ENCODE measurements at regions not wholly inside any gene's neighbourhood (a gene's known extent, or its start where the extent isn't known, plus 50 kb on each side); places are given as distances from the start of the nearest gene placed in this dataset.
"Not testable (repeated sequence)": the region's sequence is repeated elsewhere in the genome, so short reads cannot be mapped to it uniquely, and the experiment has no call there.

DNA sequence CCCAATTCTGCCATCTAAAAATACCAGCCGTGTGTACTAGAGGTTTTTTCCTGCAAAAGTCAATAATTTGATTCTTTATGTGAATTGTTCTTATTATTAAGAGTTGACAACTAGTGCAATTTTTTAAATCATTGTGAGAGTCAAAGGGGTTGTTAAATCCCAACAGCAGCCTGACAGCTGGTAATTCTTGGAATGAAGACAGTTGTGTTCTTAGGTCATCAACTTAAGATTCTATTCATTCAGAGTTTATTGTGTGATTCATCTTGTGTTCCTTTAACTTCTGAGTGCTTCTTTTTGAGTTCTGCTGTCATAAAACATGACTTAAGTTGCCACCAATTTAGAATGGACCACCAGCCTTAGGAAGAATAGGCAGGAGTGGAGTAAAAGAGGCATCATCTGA is 329.0 kb downstream of the NAF1 start:
- no peak overlapping the region for H3K27ac ChIP-seq (ENCODE audit: low read length)
- no peaks in the 10 kb centered on the region for H3K79me2 ChIP-seq (ENCODE audit: low read length)
- no peaks in the 10 kb centered on the region for H4K20me1 ChIP-seq (ENCODE audit: insufficient read depth, low read depth, low read length)
- no peak for DNase-seq
- H3K9me3 ChIP-seq (ENCODE audit: low read length), result no peaks in the 10 kb centered on the region
- H3K9ac ChIP-seq (ENCODE audit: low read length), result no peak overlapping the region
- H3K9me2 ChIP-seq (replicated peaks; ENCODE audit: insufficient read depth, low read length), result no peaks in the 10 kb centered on the region
- H2AFZ ChIP-seq (ENCODE audit: low read length), result no peak overlapping the region
- H3K4me1 ChIP-seq (ENCODE audit: low read length), result peaks cover 4% of the 10 kb centered on the region; the same call in 1 of the 2 replicates
- no peaks in the 10 kb centered on the region for H3K27me3 ChIP-seq (ENCODE audit: low read length)
- H3K4me3 ChIP-seq (ENCODE audit: low read length), result no peak overlapping the region
- no peaks in the 10 kb centered on the region for H3K36me3 ChIP-seq (ENCODE audit: insufficient read depth, low read length)
- no peak overlapping the region for H3K4me2 ChIP-seq (ENCODE audit: low read depth, low read length, poor library complexity, severe bottlenecking)

DNA sequence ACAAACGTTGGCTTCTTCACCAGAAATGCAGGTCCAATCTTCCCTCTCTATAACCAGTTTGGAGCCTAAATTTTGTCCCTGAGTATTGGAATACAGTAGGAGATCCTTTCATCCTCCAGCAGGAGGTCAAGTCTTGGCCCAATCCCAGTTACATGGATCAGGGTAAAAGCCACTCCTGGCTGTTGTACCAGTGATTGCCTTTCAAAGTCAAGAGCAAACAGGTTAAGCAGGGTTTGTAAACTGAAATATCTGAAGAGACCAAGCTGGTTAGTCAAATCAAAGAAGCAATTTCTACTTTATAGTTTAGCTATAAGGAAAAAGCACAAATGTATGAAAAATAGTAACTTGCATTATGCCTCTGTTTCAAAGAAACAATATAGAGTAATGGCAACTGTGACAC is 329.4 kb downstream of the NAF1 start:
- Histone ChIP-seq H4K20me1 (ENCODE audit: insufficient read depth, low read depth, low read length) (no peaks in the 10 kb centered on the region), H3K9me3 (ENCODE audit: low read length) (no peaks in the 10 kb centered on the region), H3K4me1 (ENCODE audit: low read length) (peaks cover 4% of the 10 kb centered on the region; the same call in 1 of the 2 replicates), H3K9ac (ENCODE audit: low read length) (no peak overlapping the region), H3K4me2 (ENCODE audit: low read depth, low read length, poor library complexity, severe bottlenecking) (no peak overlapping the region), H3K9me2 (replicated peaks; ENCODE audit: insufficient read depth, low read length) (no peaks in the 10 kb centered on the region), H2AFZ (ENCODE audit: low read length) (no peak overlapping the region), H3K27ac (ENCODE audit: low read length) (no peak overlapping the region), H3K4me3 (ENCODE audit: low read length) (no peak overlapping the region), H3K36me3 (ENCODE audit: insufficient read depth, low read length) (no peaks in the 10 kb centered on the region), H3K27me3 (ENCODE audit: low read length) (no peaks in the 10 kb centered on the region), H3K79me2 (ENCODE audit: low read length) (no peaks in the 10 kb centered on the region)
- no peak for DNase-seq

DNA sequence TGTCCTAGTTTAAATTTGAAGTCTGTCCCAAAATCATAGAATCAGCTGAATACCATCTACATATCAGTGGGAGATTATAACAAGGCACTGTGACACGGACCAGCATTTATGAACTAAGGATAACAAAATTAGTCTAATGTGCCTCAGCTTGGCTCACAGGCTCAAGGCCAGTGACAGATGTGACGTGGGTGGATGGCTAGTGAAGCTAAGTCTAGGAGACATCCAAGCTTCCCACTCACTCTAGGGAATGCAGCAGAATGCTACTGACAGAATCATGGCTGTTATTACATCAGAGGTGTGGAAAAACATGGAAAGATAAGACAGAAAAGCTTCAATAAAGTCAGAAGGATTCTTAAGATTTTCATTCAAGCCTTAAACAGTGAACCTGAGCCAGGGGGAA is 329.9 kb downstream of the NAF1 start:
- H3K27me3 ChIP-seq (ENCODE audit: low read length), result no peaks in the 10 kb centered on the region
- no peaks in the 10 kb centered on the region for H3K9me2 ChIP-seq (replicated peaks; ENCODE audit: insufficient read depth, low read length)
- no peak overlapping the region for H3K27ac ChIP-seq (ENCODE audit: low read length)
- no peak for DNase-seq
- H3K36me3 ChIP-seq (ENCODE audit: insufficient read depth, low read length), result no peaks in the 10 kb centered on the region
- H3K4me1 ChIP-seq (ENCODE audit: low read length), result peaks cover 2% of the 10 kb centered on the region; the same call in 1 of the 2 replicates
- no peak overlapping the region for H3K4me3 ChIP-seq (ENCODE audit: low read length)
- H3K9me3 ChIP-seq (ENCODE audit: low read length), result no peaks in the 10 kb centered on the region
- H4K20me1 ChIP-seq (ENCODE audit: insufficient read depth, low read depth, low read length), result no peaks in the 10 kb centered on the region
- no peak overlapping the region for H3K9ac ChIP-seq (ENCODE audit: low read length)
- H3K79me2 ChIP-seq (ENCODE audit: low read length), result no peaks in the 10 kb centered on the region
- no peak overlapping the region for H3K4me2 ChIP-seq (ENCODE audit: low read depth, low read length, poor library complexity, severe bottlenecking)
- no peak overlapping the region for H2AFZ ChIP-seq (ENCODE audit: low read length)

DNA sequence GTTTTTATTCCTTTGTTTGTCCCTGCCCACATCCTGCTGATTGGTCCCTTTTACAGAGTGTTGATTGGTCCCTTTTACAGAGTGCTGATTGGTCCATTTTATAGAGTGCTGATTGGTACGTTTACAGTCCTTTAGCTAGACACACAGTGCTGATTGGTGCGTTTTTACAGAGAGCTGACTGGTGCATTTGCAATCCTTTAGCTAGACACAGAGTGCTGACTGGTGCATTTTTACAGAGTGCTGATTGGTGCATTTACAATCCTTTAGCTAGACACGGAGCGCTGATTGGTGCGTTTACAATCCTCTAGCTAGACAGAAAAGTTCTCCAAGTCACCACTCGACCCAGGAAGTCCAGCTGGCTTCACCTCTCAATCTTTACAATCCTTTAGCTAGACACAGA is 330.4 kb downstream of the NAF1 start:
- H3K9me3 ChIP-seq (ENCODE audit: low read length); H3K4me3 ChIP-seq (ENCODE audit: low read length); H3K27me3 ChIP-seq (ENCODE audit: low read length); H3K4me1 ChIP-seq (ENCODE audit: low read length); H2AFZ ChIP-seq (ENCODE audit: low read length); H3K9me2 ChIP-seq (replicated peaks; ENCODE audit: insufficient read depth, low read length); H3K9ac ChIP-seq (ENCODE audit: low read length); H3K79me2 ChIP-seq (ENCODE audit: low read length); H3K36me3 ChIP-seq (ENCODE audit: insufficient read depth, low read length); DNase-seq; H3K27ac ChIP-seq (ENCODE audit: low read length); H4K20me1 ChIP-seq (ENCODE audit: insufficient read depth, low read depth, low read length); H3K4me2 ChIP-seq (ENCODE audit: low read depth, low read length, poor library complexity, severe bottlenecking): not testable (repeated sequence)

DNA sequence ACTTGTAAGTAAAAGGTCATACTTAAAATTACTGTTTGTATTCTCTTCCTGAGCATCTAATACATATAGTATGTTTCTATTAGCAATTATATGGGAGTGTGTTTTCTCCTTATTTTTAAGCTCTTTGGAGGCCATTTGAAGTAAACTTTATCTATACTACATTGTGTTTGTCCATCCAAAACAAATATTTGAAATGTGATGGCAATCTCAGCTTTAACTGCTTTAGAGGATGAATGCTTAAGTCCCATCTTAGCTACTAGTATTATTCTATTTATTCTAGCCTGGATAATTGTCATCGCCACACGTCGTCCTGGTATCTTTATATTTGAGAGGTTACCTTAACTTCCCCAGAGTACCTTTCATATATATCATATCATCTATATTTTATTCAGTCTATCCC is 335.8 kb downstream of the NAF1 start:
- Histone ChIP-seq H3K9me2 (replicated peaks; ENCODE audit: insufficient read depth, low read length) (no peaks in the 10 kb centered on the region), H3K9ac (ENCODE audit: low read length) (no peak overlapping the region), H3K9me3 (ENCODE audit: low read length) (no peaks in the 10 kb centered on the region), H3K4me1 (ENCODE audit: low read length) (no peaks in the 10 kb centered on the region), H3K27ac (ENCODE audit: low read length) (no peak overlapping the region), H3K36me3 (ENCODE audit: insufficient read depth, low read length) (no peaks in the 10 kb centered on the region), H3K79me2 (ENCODE audit: low read length) (no peaks in the 10 kb centered on the region), H3K4me3 (ENCODE audit: low read length) (no peak overlapping the region), H3K4me2 (ENCODE audit: low read depth, low read length, poor library complexity, severe bottlenecking) (no peak overlapping the region), H3K27me3 (ENCODE audit: low read length) (no peaks in the 10 kb centered on the region), H4K20me1 (ENCODE audit: insufficient read depth, low read depth, low read length) (no peaks in the 10 kb centered on the region), H2AFZ (ENCODE audit: low read length) (no peak overlapping the region)
- DNase-seq, result no peak

DNA sequence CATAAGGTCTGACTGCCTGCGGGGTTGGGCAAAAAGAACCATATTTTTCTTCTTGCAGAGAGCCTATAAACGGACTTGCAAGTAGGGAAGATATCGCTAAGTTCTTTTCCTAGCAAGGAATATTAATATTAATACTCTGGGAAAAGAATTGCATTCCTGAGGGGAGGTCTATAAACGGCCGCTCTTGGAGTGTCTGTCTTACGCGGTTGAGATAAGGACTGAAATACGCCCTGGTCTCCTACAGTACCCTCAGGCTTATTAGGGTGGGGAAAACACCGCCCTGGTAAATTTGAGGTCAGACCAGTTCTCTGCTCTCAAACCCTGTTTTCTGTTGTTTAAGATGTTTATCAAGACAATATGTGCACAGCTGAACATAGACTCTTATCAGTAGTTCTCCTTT is 349.3 kb downstream of the NAF1 start:
- H3K79me2 ChIP-seq (ENCODE audit: low read length), result not testable (repeated sequence)

DNA sequence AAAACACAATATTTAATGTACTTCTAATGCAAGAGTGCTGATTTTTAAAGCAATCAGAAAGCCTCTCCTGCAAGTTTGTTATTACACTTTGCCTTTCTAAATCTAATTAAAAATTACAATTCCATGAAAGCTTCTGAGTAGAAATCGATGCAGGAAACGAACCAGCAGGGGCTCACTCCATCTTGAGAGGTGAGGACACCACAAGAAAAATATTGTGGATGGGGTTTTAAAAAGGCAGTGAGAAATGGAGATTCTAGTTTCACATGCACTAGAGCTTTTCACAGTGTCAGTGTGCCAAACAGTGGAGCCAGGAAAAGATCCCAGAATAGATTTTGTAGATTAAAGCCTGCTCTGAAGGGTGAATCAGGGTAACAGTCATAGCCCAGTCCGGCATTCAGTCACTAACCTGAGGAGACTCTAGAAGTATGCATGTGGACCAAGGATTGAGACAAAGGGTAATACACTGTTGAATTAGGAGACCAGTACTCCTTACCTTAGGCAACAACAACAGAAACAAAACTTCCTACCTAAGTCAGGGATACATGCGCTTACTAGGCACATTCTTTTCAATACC is 362.3 kb downstream of the NAF1 start:
- H3K4me2 ChIP-seq (ENCODE audit: low read depth, low read length, poor library complexity, severe bottlenecking), result no peak overlapping the region
- H3K9ac ChIP-seq (ENCODE audit: low read length), result no peak overlapping the region
- H3K27me3 ChIP-seq (ENCODE audit: low read length), result no peaks in the 10 kb centered on the region
- H3K4me1 ChIP-seq (ENCODE audit: low read length), result no peaks in the 10 kb centered on the region
- no peaks in the 10 kb centered on the region for H4K20me1 ChIP-seq (ENCODE audit: insufficient read depth, low read depth, low read length)
- H3K27ac ChIP-seq (ENCODE audit: low read length), result no peak overlapping the region
- no peaks in the 10 kb centered on the region for H3K9me3 ChIP-seq (ENCODE audit: low read length)
- no peaks in the 10 kb centered on the region for H3K9me2 ChIP-seq (replicated peaks; ENCODE audit: insufficient read depth, low read length)
- H3K79me2 ChIP-seq (ENCODE audit: low read length), result no peaks in the 10 kb centered on the region
- H3K4me3 ChIP-seq (ENCODE audit: low read length), result no peak overlapping the region
- DNase-seq, result no peak
- no peak overlapping the region for H2AFZ ChIP-seq (ENCODE audit: low read length)
- H3K36me3 ChIP-seq (ENCODE audit: insufficient read depth, low read length), result no peaks in the 10 kb centered on the region

More for the DNA sequence above, 349.3 kb downstream of the NAF1 start:
- H3K4me3 ChIP-seq (ENCODE audit: low read length); H3K4me1 ChIP-seq (ENCODE audit: low read length); H3K9me3 ChIP-seq (ENCODE audit: low read length); H4K20me1 ChIP-seq (ENCODE audit: insufficient read depth, low read depth, low read length); H3K36me3 ChIP-seq (ENCODE audit: insufficient read depth, low read length); H3K9me2 ChIP-seq (replicated peaks; ENCODE audit: insufficient read depth, low read length); H3K4me2 ChIP-seq (ENCODE audit: low read depth, low read length, poor library complexity, severe bottlenecking); H3K27ac ChIP-seq (ENCODE audit: low read length); H3K9ac ChIP-seq (ENCODE audit: low read length); H3K27me3 ChIP-seq (ENCODE audit: low read length); H2AFZ ChIP-seq (ENCODE audit: low read length); DNase-seq: not testable (repeated sequence)

DNA sequence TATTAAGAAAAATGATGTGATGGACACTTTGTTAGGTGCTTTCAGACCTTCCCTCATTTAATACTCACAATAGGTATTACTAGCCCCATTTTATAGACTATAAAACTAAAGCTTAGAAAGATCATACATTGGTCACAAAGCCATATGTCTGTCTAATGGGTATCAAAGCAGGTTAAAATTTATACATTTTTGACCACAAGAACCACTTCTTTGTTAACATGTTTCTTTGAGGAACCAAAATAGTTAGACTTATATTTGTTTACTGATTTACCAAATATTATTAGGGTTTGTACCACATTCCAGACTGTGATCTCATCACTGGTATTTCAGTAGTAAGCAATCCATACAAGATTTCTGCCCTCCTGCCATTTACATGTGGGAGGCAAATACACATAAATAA is 363.3 kb downstream of the NAF1 start:
- no peaks in the 10 kb centered on the region for H3K36me3 ChIP-seq (ENCODE audit: insufficient read depth, low read length)
- H3K27me3 ChIP-seq (ENCODE audit: low read length), result no peaks in the 10 kb centered on the region
- no peaks in the 10 kb centered on the region for H4K20me1 ChIP-seq (ENCODE audit: insufficient read depth, low read depth, low read length)

DNA sequence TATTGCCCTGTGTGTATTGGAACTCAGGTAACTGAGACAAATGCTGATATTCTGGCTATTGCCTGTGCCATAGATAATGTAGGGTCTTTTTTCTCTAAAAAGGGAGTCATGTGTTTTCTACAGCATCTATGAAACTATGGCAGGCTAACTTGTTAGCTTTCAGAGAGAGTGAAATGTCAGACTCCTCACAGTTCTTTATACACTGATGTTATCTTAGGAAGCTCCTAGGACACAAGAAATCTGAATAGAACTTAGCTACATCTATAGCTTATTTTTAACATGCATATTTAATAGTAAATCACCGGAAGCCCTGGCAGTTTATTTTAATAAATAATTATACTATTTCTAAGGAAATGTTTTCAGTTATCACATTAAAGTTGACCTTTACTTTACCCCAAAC is 369.6 kb downstream of the NAF1 start:
- Histone ChIP-seq H2AFZ (ENCODE audit: low read length) (no peak overlapping the region), H3K36me3 (ENCODE audit: insufficient read depth, low read length) (no peaks in the 10 kb centered on the region), H3K4me3 (ENCODE audit: low read length) (no peak overlapping the region), H4K20me1 (ENCODE audit: insufficient read depth, low read depth, low read length) (no peaks in the 10 kb centered on the region), H3K27me3 (ENCODE audit: low read length) (no peaks in the 10 kb centered on the region), H3K27ac (ENCODE audit: low read length) (no peak overlapping the region), H3K4me2 (ENCODE audit: low read depth, low read length, poor library complexity, severe bottlenecking) (no peak overlapping the region), H3K79me2 (ENCODE audit: low read length) (no peaks in the 10 kb centered on the region), H3K9me2 (replicated peaks; ENCODE audit: insufficient read depth, low read length) (0 out of 2 replicates have a peak, but pooled peaks cover 5% of the 10 kb centered on the region), H3K9me3 (ENCODE audit: low read length) (no peaks in the 10 kb centered on the region), H3K4me1 (ENCODE audit: low read length) (no peaks in the 10 kb centered on the region), H3K9ac (ENCODE audit: low read length) (no peak overlapping the region)
- DNase-seq, result no peak

More for the DNA sequence above, 363.3 kb downstream of the NAF1 start:
- H3K9me3 ChIP-seq (ENCODE audit: low read length), result no peaks in the 10 kb centered on the region
- H3K9me2 ChIP-seq (replicated peaks; ENCODE audit: insufficient read depth, low read length), result no peaks in the 10 kb centered on the region
- H3K79me2 ChIP-seq (ENCODE audit: low read length), result no peaks in the 10 kb centered on the region
- DNase-seq, result no peak
- H3K27ac ChIP-seq (ENCODE audit: low read length), result no peak overlapping the region
- no peak overlapping the region for H3K4me2 ChIP-seq (ENCODE audit: low read depth, low read length, poor library complexity, severe bottlenecking)
- H2AFZ ChIP-seq (ENCODE audit: low read length), result no peak overlapping the region
- H3K9ac ChIP-seq (ENCODE audit: low read length), result no peak overlapping the region
- no peaks in the 10 kb centered on the region for H3K4me1 ChIP-seq (ENCODE audit: low read length)
- H3K4me3 ChIP-seq (ENCODE audit: low read length), result no peak overlapping the region
